ENCODE measurements at regions not wholly inside any gene's neighbourhood (a gene's known extent, or its start where the extent isn't known, plus 50 kb on each side); places are given as distances from the start of the nearest gene placed in this dataset.

GRCh38 chr11:104796301-104796700 is 102.0 kb downstream of the CASP12 start:
- CTCF ChIA-PET = no interaction called here
- Histone ChIP-seq H3K23ac (ENCODE audit: low read depth, low read length) (no peak overlapping the region), H2AK9ac (replicated peaks; ENCODE audit: low read depth, low read length, poor library complexity) (no peak overlapping the region), H2BK5ac (ENCODE audit: low read depth, low read length, poor library complexity, severe bottlenecking) (no peak overlapping the region), H2AK5ac (ENCODE audit: low read depth, low read length) (no peak overlapping the region), H3K18ac (ENCODE audit: low read depth, low read length) (no peak overlapping the region), H4K91ac (ENCODE audit: insufficient read depth, low read depth, low read length) (no peak overlapping the region), H3K4ac (ENCODE audit: low read depth, low read length) (no peak overlapping the region), H3K4me1 (ENCODE audit: control insufficient read depth, insufficient read depth, low read length) (no peaks in the 10 kb centered on the region), H4K8ac (ENCODE audit: low read depth in 2 of 2, low read length in 2 of 2) (no peak overlapping the region), H3K9me3 (ENCODE audit: control insufficient read depth, insufficient read depth, low read length) (no peaks in the 10 kb centered on the region), H2BK20ac (ENCODE audit: low read depth, low read length) (no peak overlapping the region), H2BK15ac (ENCODE audit: low read depth, low read length) (no peak overlapping the region), H3K9ac (ENCODE audit: low read depth, low read length) (no peak overlapping the region), H2AFZ (replicated peaks; ENCODE audit: low read length, poor library complexity) (no peak overlapping the region), H3K4me2 (ENCODE audit: low read depth, low read length) (no peak overlapping the region), H4K20me1 (ENCODE audit: insufficient read depth, low read length) (no peaks in the 10 kb centered on the region), H3K27me3 (ENCODE audit: control insufficient read depth, insufficient read depth, low read length) (no peaks in the 10 kb centered on the region), H2BK120ac (ENCODE audit: low read depth, low read length) (no peak overlapping the region), H4K5ac (ENCODE audit: low read depth, low read length) (no peak overlapping the region), H3K27ac (ENCODE audit: insufficient read depth, low read length) (no peak overlapping the region), H3K56ac (ENCODE audit: extremely low read depth, insufficient read depth, low read length) (no peak overlapping the region), H3K14ac (replicated peaks; ENCODE audit: low read depth, low read length) (no peak overlapping the region), H3K36me3 (ENCODE audit: control insufficient read depth, insufficient read depth, low read length) (no peaks in the 10 kb centered on the region), H3K4me3 (ENCODE audit: insufficient read depth, low read depth, low read length) (no peak overlapping the region), H3K9me1 (ENCODE audit: insufficient read depth, low read length) (no peaks in the 10 kb centered on the region), H3K79me1 (ENCODE audit: low read depth in 1 of 2, low read length in 2 of 2) (no peaks in the 10 kb centered on the region)
- BruUV-seq (replicated peaks) = no TSS peak
- dilution Hi-C loops (cut with HindIII; ENCODE audit: low sequenced_read_pairs, unreplicated experiment) = no loop called here
- in situ Hi-C loops (cut with MboI; ENCODE audit: low sequenced_read_pairs) = no loop called here
- intact Hi-C loops (cut with micrococcal nuclease) = no loop called here
- DNase-seq (no peak), ATAC-seq (ENCODE audit: low read depth) (no peak)
- TF ChIP-seq MXI1 (IDR thresholded peaks at IDR 0.05; ENCODE audit: borderline replicate concordance, low read depth, low read length) (no peak), CTCF (conservative IDR thresholded peaks at IDR 0.05; ENCODE audit: low read depth, low read length) (no peak), ELK1 (IDR thresholded peaks at IDR 0.05; ENCODE audit: borderline replicate concordance, low read depth, low read length) (no peak), RFX5 (IDR thresholded peaks at IDR 0.05; ENCODE audit: low read depth, low read length) (no peak), FOS (IDR thresholded peaks at IDR 0.05; ENCODE audit: low read depth, low read length) (no peak), RAD21 (IDR thresholded peaks at IDR 0.05; ENCODE audit: low read length) (no peak), BHLHE40 (IDR thresholded peaks at IDR 0.05; ENCODE audit: low read depth, low read length) (no peak), MAZ (IDR thresholded peaks at IDR 0.05; ENCODE audit: borderline replicate concordance, low read depth, low read length) (no peak), USF2 (IDR thresholded peaks at IDR 0.05; ENCODE audit: low read depth, low read length) (no peak), MAFK (IDR thresholded peaks at IDR 0.05; ENCODE audit: low read depth, low read length) (no peak), NFE2L2 (IDR thresholded peaks at IDR 0.05; ENCODE audit: low read depth, low read length) (no peak), SMC3 (IDR thresholded peaks at IDR 0.05; ENCODE audit: low read depth, low read length) (no peak), RCOR1 (IDR thresholded peaks at IDR 0.05; ENCODE audit: insufficient replicate concordance, low read length) (no peak), CEBPB (IDR thresholded peaks at IDR 0.05; ENCODE audit: low read depth, low read length) (no peak), CHD1 (IDR thresholded peaks at IDR 0.05; ENCODE audit: low read depth, low read length) (no peak), POLR2A (IDR thresholded peaks at IDR 0.05; ENCODE audit: low read depth, low read length) (no peak)
- POLR2A ChIA-PET (ENCODE audit: unreplicated experiment) = no interaction called here

All from IMR-90 (cell line).